CD4-positive, alpha-beta memory T cell (primary cell): ENCODE measurements at regions not wholly inside any gene's neighbourhood (a gene's known extent, or its start where the extent isn't known, plus 50 kb on each side); places are given as distances from the start of the nearest gene placed in this dataset.

Experiments
- CTCF ChIA-PET: fragments of 350-600 bp; sonication (Branson Sonifier 250); formaldehyde crosslinking; loops from one replicate; lab custom pipeline; 2021; ENCODE audit warnings: inconsistent platforms; ENCODE audit not compliant: partially characterized antibody; lab: Charles Lee
- POLR2A ChIA-PET: fragments of 350-600 bp; sonication (Branson Sonifier 250); formaldehyde crosslinking; loops from one replicate; lab custom pipeline; 2021; ENCODE audit not compliant: partially characterized antibody; lab: Charles Lee
- DNase-seq, 5 donors: peaks; one replicate each; pipeline versions ENCODE4 v3.0.0 to v3.0.0-alpha.2; 2020 to 2022; ENCODE audit warnings: mixed read lengths in 1 of 5
- H3K27ac ChIP-seq: one replicate; pipeline ENCODE4 v1.7.0; 2013; ENCODE audit warnings: low read depth, low read length
- H3K27me3 ChIP-seq: 2 replicates; pipeline ENCODE4 v1.7.0; 2013; ENCODE audit warnings: mild to moderate bottlenecking, low read length, moderate library complexity; ENCODE audit not compliant: insufficient read depth
- H3K36me3 ChIP-seq: 2 replicates; pipeline ENCODE4 v1.7.0; 2013; ENCODE audit warnings: mild to moderate bottlenecking, low read length, moderate library complexity; ENCODE audit not compliant: insufficient read depth
- H3K4me1 ChIP-seq: 2 replicates; pipeline ENCODE4 v1.7.0; 2013; ENCODE audit warnings: mild to moderate bottlenecking, low read length, moderate library complexity; ENCODE audit not compliant: insufficient read depth
- H3K4me3 ChIP-seq, 2 donors: one replicate each; pipeline ENCODE4 v1.7.0; 2013; ENCODE audit warnings: low read length in 2 of 2, mild to moderate bottlenecking in 1 of 2
- H3K9me3 ChIP-seq, 2 donors: one replicate each; pipeline ENCODE4 v1.7.0; 2013; ENCODE audit warnings: low read length in 2 of 2, control low read depth in 1 of 2; ENCODE audit not compliant: control insufficient read depth in 1 of 2
- H3K27ac Mint-ChIP-seq, 7 donors: one replicate each; pipeline ENCODE4 v1.8.0; 2020 to 2021; ENCODE audit warnings: mixed read lengths in 7 of 7, mild to moderate bottlenecking in 6 of 7, inconsistent platforms in 3 of 7, moderate library complexity in 3 of 7
- H3K27me3 Mint-ChIP-seq, 2 donors: one replicate each; pipeline ENCODE4 v1.8.0; 2020 to 2021; ENCODE audit warnings: mixed read lengths in 2 of 2
- H3K36me3 Mint-ChIP-seq, 2 donors: one replicate each; pipeline ENCODE4 v1.8.0; 2020 to 2021; ENCODE audit warnings: mixed read lengths in 2 of 2, inconsistent platforms in 1 of 2, mild to moderate bottlenecking in 1 of 2
- H3K4me1 Mint-ChIP-seq, 4 donors: one replicate each; pipeline ENCODE4 v1.8.0; 2020 to 2021; ENCODE audit warnings: mixed read lengths in 4 of 4, mild to moderate bottlenecking in 1 of 4
- H3K4me3 Mint-ChIP-seq, 8 donors: one replicate each; pipeline ENCODE4 v1.8.0; 2020 to 2021; ENCODE audit warnings: mixed read lengths in 8 of 8, mild to moderate bottlenecking in 7 of 8, moderate library complexity in 6 of 8, inconsistent platforms in 3 of 8
- H3K9me3 Mint-ChIP-seq, 8 donors: one replicate each; pipeline ENCODE4 v1.8.0; 2020 to 2021; ENCODE audit warnings: mixed read lengths in 8 of 8, mild to moderate bottlenecking in 5 of 8, inconsistent platforms in 3 of 8, moderate library complexity in 1 of 8
- intact Hi-C: fragments of 100-400 bp; cut with micrococcal nuclease; formaldehyde crosslinking; loops from one replicate; pipeline ENCODE4 v1.15.1; 2023

- H3K4me3 Mint-ChIP-seq = no peak overlapping the region
- H3K27ac ChIP-seq = no peak overlapping the region
- no peak overlapping the region for H3K27ac Mint-ChIP-seq
- intact Hi-C loops = no loop called here
- DNase-seq = no peak
- H3K9me3 Mint-ChIP-seq = no peaks in the 10 kb centered on the region
- H3K4me1 ChIP-seq = no peaks in the 10 kb centered on the region
- no peaks in the 10 kb centered on the region for H3K27me3 ChIP-seq
- CTCF ChIA-PET = no interaction called here
- H3K36me3 Mint-ChIP-seq = no peaks in the 10 kb centered on the region
- H3K27me3 Mint-ChIP-seq = peaks cover under 1 to 7% of the 10 kb centered on the region in 2 donors
- H3K4me1 Mint-ChIP-seq = peaks cover 0 to 2% (median under 1%) of the 10 kb centered on the region in 4 donors
- POLR2A ChIA-PET = no interaction called here
- no peaks in the 10 kb centered on the region for H3K9me3 ChIP-seq
- H3K36me3 ChIP-seq = no peaks in the 10 kb centered on the region
- H3K4me3 ChIP-seq = no peak overlapping the region
Measured at GRCh38 chr15:70272565-70273355, 175.0 kb upstream of the TLE3 start.

GRCh38 chr15:70271422-70272088, 173.8 kb upstream of the TLE3 start:
- H3K36me3 ChIP-seq = no peaks in the 10 kb centered on the region
- Mint-ChIP-seq H3K27me3 (peaks cover 2 to 7% of the 10 kb centered on the region in 2 donors), H3K36me3 (no peaks in the 10 kb centered on the region), H3K4me1 (peaks cover 4 to 13% (median 7%) of the 10 kb centered on the region in 4 donors), H3K27ac (no peak overlapping the region), H3K9me3 (no peaks in the 10 kb centered on the region), H3K4me3 (no peak overlapping the region)
- H3K27ac ChIP-seq = no peak overlapping the region
- CTCF ChIA-PET = no interaction called here
- no peak for DNase-seq
- no peaks in the 10 kb centered on the region for H3K27me3 ChIP-seq
- intact Hi-C loops = no loop called here
- no peaks in the 10 kb centered on the region for H3K4me1 ChIP-seq
- no peak overlapping the region for H3K4me3 ChIP-seq
- POLR2A ChIA-PET = no interaction called here
- no peaks in the 10 kb centered on the region for H3K9me3 ChIP-seq

- H3K4me3 ChIP-seq = no peak overlapping the region
- H3K4me1 ChIP-seq = no peaks in the 10 kb centered on the region
- H3K4me3 Mint-ChIP-seq = no peak overlapping the region
- no peaks in the 10 kb centered on the region for H3K36me3 ChIP-seq
- no peak overlapping the region for H3K27ac ChIP-seq
- peaks cover 2 to 7% of the 10 kb centered on the region in 2 donors for H3K27me3 Mint-ChIP-seq
- DNase-seq = no peak
- intact Hi-C loops = no loop called here
- CTCF ChIA-PET = no interaction called here
- POLR2A ChIA-PET = no interaction called here
- no peaks in the 10 kb centered on the region for H3K9me3 ChIP-seq
- no peaks in the 10 kb centered on the region for H3K27me3 ChIP-seq
- H3K27ac Mint-ChIP-seq = no peak overlapping the region
- no peaks in the 10 kb centered on the region for H3K9me3 Mint-ChIP-seq
- no peaks in the 10 kb centered on the region for H3K36me3 Mint-ChIP-seq
- peaks cover 5 to 17% (median 9%) of the 10 kb centered on the region in 4 donors for H3K4me1 Mint-ChIP-seq
Measured at GRCh38 chr15:70270752-70271111, 173.0 kb upstream of the TLE3 start.

- no peak overlapping the region for H3K4me3 ChIP-seq
- intact Hi-C loops = no loop called here
- ChIA-PET CTCF (no interaction called here), POLR2A (no interaction called here)
- H3K36me3 Mint-ChIP-seq = no peaks in the 10 kb centered on the region
- H3K27me3 Mint-ChIP-seq = peaks cover 2 to 7% of the 10 kb centered on the region in 2 donors
- H3K9me3 ChIP-seq = no peaks in the 10 kb centered on the region
- no peaks in the 10 kb centered on the region for H3K9me3 Mint-ChIP-seq
- H3K4me1 Mint-ChIP-seq = peaks cover 5 to 17% (median 9%) of the 10 kb centered on the region in 4 donors
- no peaks in the 10 kb centered on the region for H3K36me3 ChIP-seq
- H3K27ac Mint-ChIP-seq = no peak overlapping the region
- no peak overlapping the region for H3K27ac ChIP-seq
- H3K4me1 ChIP-seq = no peaks in the 10 kb centered on the region
- DNase-seq = no peak
- H3K27me3 ChIP-seq = no peaks in the 10 kb centered on the region
- H3K4me3 Mint-ChIP-seq = no peak overlapping the region
Measured at GRCh38 chr15:70269991-70270751, 172.5 kb upstream of the TLE3 start.

GRCh38 chr15:70269311-70269911, 171.7 kb upstream of the TLE3 start:
- POLR2A ChIA-PET = no interaction called here
- intact Hi-C loops = no loop called here
- H3K27me3 Mint-ChIP-seq = peaks cover 2 to 7% of the 10 kb centered on the region in 2 donors
- H3K9me3 ChIP-seq = no peaks in the 10 kb centered on the region
- no peaks in the 10 kb centered on the region for H3K27me3 ChIP-seq
- H3K36me3 Mint-ChIP-seq = no peaks in the 10 kb centered on the region
- DNase-seq = no peak
- H3K27ac Mint-ChIP-seq = no peak overlapping the region
- H3K4me3 Mint-ChIP-seq = no peak overlapping the region
- CTCF ChIA-PET = no interaction called here
- H3K27ac ChIP-seq = no peak overlapping the region
- peaks cover 5 to 17% (median 9%) of the 10 kb centered on the region in 4 donors for H3K4me1 Mint-ChIP-seq
- no peak overlapping the region for H3K4me3 ChIP-seq
- H3K9me3 Mint-ChIP-seq = no peaks in the 10 kb centered on the region
- no peaks in the 10 kb centered on the region for H3K36me3 ChIP-seq
- no peaks in the 10 kb centered on the region for H3K4me1 ChIP-seq

GRCh38 chr15:70268698-70269251, 171.1 kb upstream of the TLE3 start:
- ChIA-PET POLR2A (no interaction called here), CTCF (no interaction called here)
- no peaks in the 10 kb centered on the region for H3K9me3 Mint-ChIP-seq
- H3K27ac Mint-ChIP-seq = no peak overlapping the region
- no peak overlapping the region for H3K4me3 Mint-ChIP-seq
- peaks cover 5 to 17% (median 9%) of the 10 kb centered on the region in 4 donors for H3K4me1 Mint-ChIP-seq
- H3K27me3 ChIP-seq = no peaks in the 10 kb centered on the region
- peaks cover 2 to 7% of the 10 kb centered on the region in 2 donors for H3K27me3 Mint-ChIP-seq
- H3K9me3 ChIP-seq = no peaks in the 10 kb centered on the region
- H3K36me3 ChIP-seq = no peaks in the 10 kb centered on the region
- no peak for DNase-seq
- no peak overlapping the region for H3K4me3 ChIP-seq
- no peak overlapping the region for H3K27ac ChIP-seq
- H3K4me1 ChIP-seq = no peaks in the 10 kb centered on the region
- intact Hi-C loops = no loop called here
- no peaks in the 10 kb centered on the region for H3K36me3 Mint-ChIP-seq

- no peak for DNase-seq
- Histone ChIP-seq H3K27me3 (no peaks in the 10 kb centered on the region), H3K27ac (no peak overlapping the region), H3K36me3 (no peaks in the 10 kb centered on the region), H3K4me1 (no peaks in the 10 kb centered on the region), H3K9me3 (no peaks in the 10 kb centered on the region), H3K4me3 (no peak overlapping the region)
- CTCF ChIA-PET = no interaction called here
- POLR2A ChIA-PET = no interaction called here
- no peak overlapping the region for H3K4me3 Mint-ChIP-seq
- H3K27me3 Mint-ChIP-seq = peaks cover 2 to 7% of the 10 kb centered on the region in 2 donors
- intact Hi-C loops = no loop called here
- H3K4me1 Mint-ChIP-seq = peaks cover 5 to 17% (median 9%) of the 10 kb centered on the region in 4 donors
- no peaks in the 10 kb centered on the region for H3K36me3 Mint-ChIP-seq
- H3K9me3 Mint-ChIP-seq = no peaks in the 10 kb centered on the region
- H3K27ac Mint-ChIP-seq = no peak overlapping the region
Measured at GRCh38 chr15:70267879-70268278, 170.2 kb upstream of the TLE3 start.
